GM19395 (cell line): ENCODE measurements at regions not wholly inside any gene's neighbourhood (a gene's known extent, or its start where the extent isn't known, plus 50 kb on each side); places are given as distances from the start of the nearest gene placed in this dataset.

Source experiments
- ATAC-seq: cut with Tn5 transposase; IDR thresholded peaks from one replicate; pipeline ENCODE4 v1.9.1; 2021; ENCODE audit warnings: mild to moderate bottlenecking, moderate library complexity; ENCODE audit not compliant: unreplicated experiment

DNA sequence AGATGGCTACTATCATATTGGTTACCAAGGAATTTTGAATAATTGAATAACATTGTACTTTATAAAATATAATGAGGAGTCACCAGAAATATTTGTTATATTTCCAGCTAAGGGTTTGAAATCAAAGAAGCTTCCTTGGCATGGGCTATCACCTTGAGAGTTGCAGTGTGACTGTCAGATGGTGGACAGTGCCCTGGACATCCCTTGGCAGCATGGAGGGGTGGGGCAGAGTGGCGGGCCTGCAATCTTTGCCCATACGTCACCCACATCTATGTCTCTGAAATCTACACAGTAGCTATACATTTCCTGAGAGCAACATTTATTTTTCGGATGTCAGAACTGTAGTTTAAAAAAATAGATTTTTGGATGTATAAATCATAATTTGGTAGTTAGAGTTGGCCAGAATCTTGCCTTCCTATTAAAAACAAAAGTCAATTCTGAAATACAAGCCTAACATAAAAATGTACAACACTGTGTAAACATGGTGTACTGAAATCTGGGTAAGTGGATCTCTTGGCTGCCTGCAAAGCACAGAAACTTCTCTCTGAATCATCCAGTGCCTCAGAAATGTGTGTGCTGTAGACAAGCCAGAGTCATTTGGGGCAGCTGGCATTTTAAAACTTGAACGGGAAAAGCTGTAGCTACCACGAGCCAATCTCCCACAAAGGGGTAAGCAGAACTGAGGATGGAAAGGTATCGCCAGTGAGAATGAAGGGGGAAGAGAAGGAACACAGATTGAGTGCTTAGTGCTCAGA lies 124.2 kb upstream of the ARHGAP28 start:
- ATAC-seq: no peak

GRCh38 chr18:6606411-6607085 lies 123.0 kb upstream of the ARHGAP28 start:
- no peak for ATAC-seq

GRCh38 chr18:6607343-6607742 lies 122.2 kb upstream of the ARHGAP28 start:
- no peak for ATAC-seq

GRCh38 chr18:6609666-6610264 lies 119.8 kb upstream of the ARHGAP28 start:
- ATAC-seq: no peak

DNA sequence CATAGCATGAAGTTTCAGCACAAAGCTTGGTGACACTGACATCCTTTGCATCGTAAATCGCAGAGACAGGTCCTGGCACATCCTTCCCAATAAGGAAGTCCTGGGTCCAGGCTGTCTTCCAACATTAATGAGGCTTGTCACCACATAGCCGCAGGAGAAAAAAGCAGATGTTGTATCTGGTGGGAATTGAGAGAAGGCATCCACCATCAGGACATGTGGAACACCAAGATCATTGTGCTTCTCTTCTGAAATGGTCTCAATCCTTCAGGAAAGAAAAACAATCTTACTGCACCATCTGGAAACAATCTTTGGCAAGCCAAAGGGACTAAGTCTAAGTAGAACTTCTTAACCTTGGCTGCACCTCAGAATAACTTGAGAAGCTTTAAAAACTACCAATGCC lies 119.0 kb upstream of the ARHGAP28 start:
- ATAC-seq: no peak

DNA sequence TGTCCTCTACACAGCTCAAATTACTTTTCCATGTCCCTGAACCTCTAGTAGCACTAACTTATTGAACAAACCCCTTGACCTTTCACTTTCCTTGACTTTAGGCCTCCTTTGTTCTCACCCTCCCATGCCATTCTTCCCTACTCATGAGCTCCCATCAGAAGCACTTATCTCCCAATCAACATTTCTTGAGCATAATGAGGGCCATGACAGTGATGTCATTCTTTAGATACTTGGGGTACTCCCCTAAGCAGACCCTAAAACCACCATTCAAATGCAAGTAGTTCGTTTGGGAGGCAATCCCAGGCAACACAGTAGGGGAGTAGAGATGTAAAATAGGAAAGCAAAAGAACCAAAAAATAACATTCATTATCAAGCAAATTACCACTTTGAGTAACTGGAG lies 115.9 kb upstream of the ARHGAP28 start:
- ATAC-seq: no peak

DNA sequence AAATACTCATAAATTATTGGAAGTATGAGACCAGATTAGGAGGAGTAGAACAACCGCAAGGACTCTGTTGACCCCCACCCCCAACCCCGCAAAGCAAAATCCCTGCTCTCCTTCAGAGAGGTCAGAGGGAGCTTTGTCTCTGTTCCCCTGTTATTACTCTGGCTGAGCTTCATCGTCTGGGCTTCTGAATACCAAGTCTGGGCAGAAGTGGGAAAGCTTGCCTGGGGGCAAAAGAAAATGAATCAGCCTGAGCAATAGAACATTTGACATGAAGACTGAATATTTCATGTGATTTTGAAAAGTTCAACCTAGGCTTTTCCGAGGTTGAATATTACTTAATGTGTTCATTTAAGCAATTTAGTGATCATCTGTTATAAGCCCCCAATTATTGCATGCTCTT lies 114.6 kb upstream of the ARHGAP28 start:
- no peak for ATAC-seq

DNA sequence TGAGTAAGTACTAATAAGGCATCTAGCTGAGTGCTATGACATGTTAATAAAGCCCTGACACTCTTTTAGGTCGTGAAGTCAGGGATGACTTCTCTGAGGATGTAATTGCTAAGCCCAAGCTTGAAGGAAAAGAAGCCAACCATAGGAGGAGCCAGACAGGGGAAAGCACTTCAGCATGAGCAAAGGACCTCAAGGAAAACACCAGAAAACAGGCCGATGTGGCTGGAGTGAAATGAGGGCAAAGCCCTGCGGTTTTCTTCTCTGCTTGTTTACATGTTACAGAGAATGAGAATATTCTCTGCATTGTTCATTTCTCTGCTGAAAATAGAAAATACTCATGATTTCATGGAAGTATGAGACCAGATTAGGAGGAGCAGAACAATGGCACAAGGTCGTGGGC lies 112.5 kb upstream of the ARHGAP28 start:
- no peak for ATAC-seq

DNA sequence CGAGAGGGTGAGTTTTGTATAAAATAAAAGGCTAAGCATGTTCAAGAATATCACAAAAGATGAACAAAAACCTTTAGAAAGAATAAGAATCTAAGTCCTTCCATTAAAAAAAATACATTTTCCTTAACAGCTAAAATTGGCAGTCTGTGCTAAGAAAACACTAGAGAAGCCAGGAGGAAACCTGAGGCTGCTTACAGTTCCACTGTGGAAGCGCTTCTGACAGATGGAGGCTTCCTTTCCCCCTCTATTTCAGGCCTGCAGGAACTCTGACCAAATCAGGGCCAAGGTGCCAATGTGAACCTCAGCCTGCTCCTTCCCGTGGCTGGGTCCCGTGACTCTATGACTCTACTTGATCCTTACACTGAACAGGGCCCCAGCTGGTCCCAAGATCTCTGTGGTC lies 108.1 kb upstream of the ARHGAP28 start:
- ATAC-seq: no peak

DNA sequence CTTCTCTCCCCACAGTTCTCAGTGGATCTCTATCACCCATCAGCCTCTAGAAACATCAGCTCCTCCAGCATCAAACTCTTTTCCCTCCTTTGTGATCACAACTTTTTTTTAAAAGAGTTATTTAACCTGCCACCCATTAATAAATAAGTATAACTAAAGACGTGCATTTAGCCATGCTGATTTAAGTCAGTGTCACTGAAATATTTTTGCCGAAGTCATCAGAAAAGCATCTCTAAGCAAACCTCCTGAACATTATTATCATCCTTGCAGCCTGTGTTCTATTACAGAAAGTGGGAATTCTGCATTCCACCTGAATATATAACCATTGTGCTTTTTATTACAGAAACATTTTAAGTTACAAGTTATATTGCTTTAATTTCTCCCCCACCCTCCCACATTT lies 106.2 kb upstream of the ARHGAP28 start:
- ATAC-seq: no peak

- ATAC-seq: no peak
Observed at GRCh38 chr18:6624271-6624660, 105.2 kb upstream of the ARHGAP28 start.

- ATAC-seq: no peak
Observed at GRCh38 chr18:6624661-6625311, 104.7 kb upstream of the ARHGAP28 start.

- ATAC-seq: no peak
Observed at GRCh38 chr18:6625481-6625880, 104.0 kb upstream of the ARHGAP28 start.

GRCh38 chr18:6626457-6626856 lies 103.1 kb upstream of the ARHGAP28 start:
- ATAC-seq: no peak

- no peak for ATAC-seq
Observed at GRCh38 chr18:6627645-6628044, 101.9 kb upstream of the ARHGAP28 start.

DNA sequence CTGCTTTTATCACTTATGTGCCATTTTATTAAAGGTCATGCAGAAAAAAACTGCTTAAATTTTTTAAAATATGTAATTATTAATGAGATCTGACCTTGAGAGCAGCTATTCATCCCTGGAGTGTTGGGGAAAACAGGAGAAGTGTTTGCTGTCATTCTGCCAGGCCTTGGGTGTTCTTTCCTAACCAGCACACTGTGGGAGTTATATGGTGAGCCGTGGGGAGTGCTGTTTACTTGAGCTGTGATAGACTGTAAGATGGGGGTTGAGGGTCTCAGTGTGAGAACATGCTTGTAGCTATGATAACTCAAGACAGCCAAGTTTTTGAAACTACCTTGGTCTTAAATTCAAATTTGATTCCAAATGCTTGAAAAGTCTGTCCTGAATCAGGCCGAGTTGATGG lies 101.3 kb upstream of the ARHGAP28 start:
- ATAC-seq: no peak

DNA sequence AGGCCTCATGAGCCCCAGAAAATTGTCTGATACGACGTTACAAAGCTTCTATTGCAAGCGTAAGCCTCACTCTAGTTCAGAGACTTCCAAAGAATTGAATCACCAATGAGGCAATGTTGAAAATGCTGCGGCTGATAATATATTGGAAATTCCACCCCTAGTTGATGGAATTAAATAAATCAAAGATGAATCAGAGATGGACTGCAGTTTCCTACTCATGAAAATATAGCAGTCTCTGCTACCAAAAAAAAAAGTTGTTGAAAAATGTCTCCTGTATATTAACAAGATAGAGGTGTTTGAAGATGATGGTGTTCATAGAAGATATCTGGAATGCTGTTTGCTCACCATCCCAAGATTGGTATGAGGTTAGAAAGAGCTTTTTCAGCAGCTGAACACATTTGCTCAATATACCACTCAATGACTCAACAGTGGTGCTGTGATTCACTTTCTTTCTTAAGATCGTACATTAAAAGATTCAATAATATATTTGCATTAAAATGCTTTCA lies 99.8 kb upstream of the ARHGAP28 start:
- ATAC-seq: no peak

DNA sequence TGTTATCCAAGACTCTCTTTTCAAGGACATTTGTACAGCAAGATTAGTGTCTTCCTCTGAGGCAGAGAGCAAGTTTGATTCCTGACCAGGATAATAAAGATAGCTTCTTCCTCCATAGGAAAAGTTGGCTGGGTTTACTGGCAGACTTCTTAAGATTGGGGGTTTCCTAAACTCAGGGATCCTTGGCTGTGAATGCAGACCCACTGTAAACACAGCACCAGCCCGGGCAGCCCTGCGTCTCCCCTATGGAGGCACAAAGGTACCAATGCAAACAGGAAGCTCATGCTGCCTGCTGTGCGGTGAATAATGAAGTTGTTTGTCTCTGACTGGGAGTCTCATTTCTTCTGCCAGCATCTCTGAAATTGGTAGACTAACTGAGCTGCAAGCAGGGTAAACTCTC lies 96.2 kb upstream of the ARHGAP28 start:
- no peak for ATAC-seq

GRCh38 chr18:6636091-6636490 lies 93.4 kb upstream of the ARHGAP28 start:
- ATAC-seq: no peak

DNA sequence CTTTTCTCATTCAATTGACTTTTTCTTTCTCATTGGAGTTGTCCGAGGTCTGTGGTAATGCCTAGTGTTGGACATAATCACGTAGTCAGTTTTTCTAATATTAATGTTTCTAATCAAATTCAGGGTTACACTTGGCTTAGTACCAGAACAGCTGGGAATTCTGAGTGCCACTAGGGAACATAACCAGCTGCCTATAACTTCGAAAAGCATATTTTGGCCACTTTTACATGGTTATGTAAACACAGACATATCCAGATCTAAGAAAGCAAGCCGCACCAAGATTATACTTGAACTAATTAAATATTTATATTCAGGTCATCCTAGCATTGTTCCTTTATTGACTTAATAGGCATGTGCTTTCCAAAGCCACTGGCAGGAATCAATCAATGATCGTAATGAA lies 91.1 kb upstream of the ARHGAP28 start:
- no peak for ATAC-seq

DNA sequence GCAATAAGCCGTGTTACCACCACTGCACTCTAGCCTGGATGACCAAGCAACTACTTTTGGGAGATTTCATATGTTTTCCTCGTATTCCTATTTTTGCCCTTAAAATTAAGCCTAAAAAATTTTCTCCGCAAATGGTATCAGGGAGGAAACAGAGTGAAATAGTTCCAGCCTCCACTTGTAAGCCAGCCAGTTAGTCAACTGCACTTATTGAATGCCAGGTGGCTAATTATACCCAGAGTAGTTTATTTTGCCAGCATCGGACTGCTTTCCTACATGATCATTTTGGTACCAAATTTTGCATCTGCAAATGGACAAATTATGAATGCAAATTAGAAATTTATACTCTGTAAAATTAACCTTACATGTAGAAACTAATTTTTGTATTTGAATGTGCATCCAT lies 90.2 kb upstream of the ARHGAP28 start:
- no peak for ATAC-seq
